ENCODE measurements at regions not wholly inside any gene's neighbourhood (a gene's known extent, or its start where the extent isn't known, plus 50 kb on each side); places are given as distances from the start of the nearest gene placed in this dataset.
"Not testable (repeated sequence)": the region's sequence is repeated elsewhere in the genome, so short reads cannot be mapped to it uniquely, and the experiment has no call there.

DNA sequence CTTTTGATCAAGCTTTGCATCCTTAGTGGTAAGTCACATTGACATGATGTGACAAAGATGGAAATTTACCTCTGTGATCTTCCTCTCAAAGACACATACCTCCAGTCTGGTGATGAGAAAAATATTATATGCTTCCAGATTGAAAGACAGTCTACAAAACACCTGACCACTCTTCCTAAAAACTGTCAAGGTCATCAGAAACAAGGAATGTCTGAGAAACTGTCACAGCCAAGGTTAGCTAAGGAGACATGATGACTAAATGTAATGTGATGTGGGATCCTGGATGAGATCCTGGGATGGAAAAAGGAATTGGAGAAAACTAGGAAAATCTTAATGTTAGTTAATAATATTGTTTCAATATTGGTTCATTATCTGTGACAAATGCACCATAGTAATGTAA lies 226.6 kb upstream of the ST6GAL2 start:
- DNase-seq, result no peak

- no peak for DNase-seq
Observed at GRCh38 chr2:107128381-107128780, 242.4 kb upstream of the ST6GAL2 start.

GRCh38 chr2:107132070-107132469 lies 246.1 kb upstream of the ST6GAL2 start:
- no peak for DNase-seq

- no peak for DNase-seq
Observed at GRCh38 chr2:107132746-107133145, 246.8 kb upstream of the ST6GAL2 start.

GRCh38 chr2:107133412-107133811 lies 247.4 kb upstream of the ST6GAL2 start:
- DNase-seq, result no peak

DNA sequence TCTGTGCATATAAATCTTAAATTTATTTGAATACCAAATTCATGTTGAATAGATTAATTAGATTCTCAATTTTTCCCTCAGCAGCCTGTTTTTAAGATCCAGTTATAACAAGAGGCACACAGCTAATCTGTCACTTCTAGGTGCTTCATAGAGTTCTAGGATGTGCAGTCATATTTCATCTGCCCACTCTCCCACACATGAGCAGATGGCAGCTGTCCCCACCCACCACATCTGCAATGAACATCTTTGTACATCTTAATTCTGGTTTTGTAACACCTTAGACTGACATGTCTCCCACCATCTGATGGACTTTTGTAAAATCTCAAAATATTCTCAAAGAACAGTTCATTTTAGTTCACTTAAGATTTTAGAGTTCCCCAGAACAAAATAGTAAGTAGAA lies 250.8 kb upstream of the ST6GAL2 start:
- DNase-seq, result no peak

- no peak for DNase-seq
Observed at GRCh38 chr2:107137706-107138105, 251.7 kb upstream of the ST6GAL2 start.

DNA sequence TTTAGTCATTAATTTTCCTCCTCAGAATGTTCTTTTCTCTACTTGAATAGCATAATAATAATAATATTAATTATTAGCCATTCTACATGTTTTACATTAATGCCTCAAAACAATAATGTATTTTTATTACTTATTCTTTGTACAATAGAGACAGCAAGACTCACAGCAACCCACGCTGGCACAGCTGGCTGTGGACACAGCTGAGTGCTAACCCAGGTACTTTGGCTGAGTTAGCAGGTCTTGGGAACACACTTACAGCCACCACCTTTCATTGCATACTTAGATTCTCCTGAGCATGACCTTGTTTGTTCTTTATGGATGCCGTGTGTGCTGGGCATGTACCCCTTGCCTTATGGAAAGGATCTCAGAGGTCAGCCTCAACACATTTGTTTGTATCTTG lies 260.2 kb upstream of the ST6GAL2 start:
- DNase-seq, result no peak

- DNase-seq, result not testable (repeated sequence)
Observed at GRCh38 chr2:107146645-107147044, 260.7 kb upstream of the ST6GAL2 start.

DNA sequence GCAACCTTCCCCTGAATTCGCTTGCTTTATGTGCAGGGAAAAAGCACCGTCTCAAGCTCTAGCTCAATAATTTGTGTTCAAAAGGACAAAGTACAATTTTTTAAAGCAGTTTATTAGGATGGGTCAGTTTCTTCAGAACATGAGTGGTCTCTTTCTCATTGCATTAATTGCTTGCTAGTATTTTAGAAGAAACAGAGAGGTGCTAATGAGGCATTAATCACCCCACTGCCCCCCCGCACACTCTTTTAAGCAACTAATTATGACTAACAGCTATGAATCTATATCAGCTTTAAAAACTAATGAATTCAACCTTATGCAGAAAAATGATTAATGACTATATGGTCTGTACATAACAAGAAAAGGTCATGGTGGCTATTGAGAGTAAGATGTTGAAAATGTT lies 262.1 kb upstream of the ST6GAL2 start:
- DNase-seq, result no peak

GRCh38 chr2:107148496-107148895 lies 262.5 kb upstream of the ST6GAL2 start:
- DNase-seq, result no peak

- no peak for DNase-seq
Observed at GRCh38 chr2:107160640-107161239, 274.8 kb upstream of the ST6GAL2 start.

- no peak for DNase-seq
Observed at GRCh38 chr2:107168141-107168540, 282.2 kb upstream of the ST6GAL2 start.

GRCh38 chr2:107174171-107174570 lies 288.2 kb upstream of the ST6GAL2 start:
- no peak for DNase-seq

DNA sequence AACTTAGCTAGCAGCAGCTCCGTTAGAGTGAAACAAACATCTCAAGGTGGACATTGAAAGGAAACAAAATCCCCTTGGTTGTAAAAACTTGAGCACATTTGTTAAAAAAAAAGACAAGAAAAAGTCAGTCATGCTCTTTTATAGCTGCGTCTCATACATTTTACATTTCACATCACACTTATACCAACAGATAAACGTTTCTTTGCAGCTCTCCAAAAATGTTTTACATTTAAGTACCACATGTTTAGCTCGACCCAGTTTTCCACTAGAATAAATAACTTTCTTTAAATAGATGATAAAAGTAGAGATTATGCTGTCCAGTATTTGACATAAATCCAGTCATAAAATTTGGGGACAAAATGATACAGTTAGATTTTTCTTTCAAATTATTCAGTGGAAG lies 297.0 kb upstream of the ST6GAL2 start:
- DNase-seq, result no peak

- DNase-seq, result no peak
Observed at GRCh38 chr2:107187870-107188269, 301.9 kb upstream of the ST6GAL2 start.

DNA sequence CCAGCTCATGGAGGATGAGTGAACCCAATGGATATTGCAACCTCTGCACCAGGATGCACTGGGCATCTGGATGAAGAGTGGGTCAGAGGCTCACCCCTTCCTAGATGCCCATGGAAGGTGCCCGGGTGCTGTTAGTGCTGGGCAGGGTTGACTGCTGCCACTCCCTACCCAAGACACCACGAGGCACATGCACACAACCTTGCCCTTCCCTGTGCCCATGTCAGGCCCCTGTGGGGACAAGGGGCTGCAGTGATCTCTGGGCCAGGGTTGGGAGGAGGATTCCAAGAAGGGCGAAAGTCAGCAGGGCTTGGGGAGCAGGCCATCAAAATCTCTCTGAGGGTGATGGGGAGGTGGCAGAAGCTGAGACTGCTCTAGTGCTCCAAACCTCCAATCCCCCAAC lies 309.7 kb upstream of the ST6GAL2 start:
- no peak for DNase-seq

GRCh38 chr2:107197594-107198294 lies 311.8 kb upstream of the ST6GAL2 start:
- DNase-seq, result peak; percentile 90

DNA sequence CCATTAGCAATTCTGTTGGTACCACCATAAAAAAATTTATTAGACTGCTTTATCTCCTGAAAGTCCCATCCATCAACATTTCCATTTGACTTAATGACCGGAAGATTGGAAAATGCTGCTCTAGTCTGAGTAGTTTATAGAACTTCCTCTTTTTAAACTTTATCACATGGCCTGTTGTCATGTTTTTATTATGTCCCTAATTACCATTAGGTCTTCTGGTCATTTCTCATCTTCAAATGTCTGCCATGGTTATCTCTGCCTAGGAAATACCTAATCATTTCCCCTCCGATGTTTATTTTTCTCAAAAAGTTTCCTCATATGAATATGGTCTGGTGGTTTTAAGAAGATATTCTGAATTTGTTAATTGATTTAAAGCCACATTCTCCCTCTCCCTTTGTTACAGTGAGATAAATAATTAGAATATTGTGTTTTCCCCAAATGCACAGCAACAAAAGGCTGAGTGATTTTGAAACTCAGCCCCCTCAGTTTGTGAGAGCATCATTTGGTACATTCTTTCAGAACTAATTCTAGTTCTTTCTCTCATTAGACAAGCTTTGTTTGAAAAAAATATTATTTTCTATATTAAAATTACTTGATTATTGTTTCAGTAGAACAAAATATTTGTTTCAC lies 317.1 kb upstream of the ST6GAL2 start:
- DNase-seq, result no peak

DNA sequence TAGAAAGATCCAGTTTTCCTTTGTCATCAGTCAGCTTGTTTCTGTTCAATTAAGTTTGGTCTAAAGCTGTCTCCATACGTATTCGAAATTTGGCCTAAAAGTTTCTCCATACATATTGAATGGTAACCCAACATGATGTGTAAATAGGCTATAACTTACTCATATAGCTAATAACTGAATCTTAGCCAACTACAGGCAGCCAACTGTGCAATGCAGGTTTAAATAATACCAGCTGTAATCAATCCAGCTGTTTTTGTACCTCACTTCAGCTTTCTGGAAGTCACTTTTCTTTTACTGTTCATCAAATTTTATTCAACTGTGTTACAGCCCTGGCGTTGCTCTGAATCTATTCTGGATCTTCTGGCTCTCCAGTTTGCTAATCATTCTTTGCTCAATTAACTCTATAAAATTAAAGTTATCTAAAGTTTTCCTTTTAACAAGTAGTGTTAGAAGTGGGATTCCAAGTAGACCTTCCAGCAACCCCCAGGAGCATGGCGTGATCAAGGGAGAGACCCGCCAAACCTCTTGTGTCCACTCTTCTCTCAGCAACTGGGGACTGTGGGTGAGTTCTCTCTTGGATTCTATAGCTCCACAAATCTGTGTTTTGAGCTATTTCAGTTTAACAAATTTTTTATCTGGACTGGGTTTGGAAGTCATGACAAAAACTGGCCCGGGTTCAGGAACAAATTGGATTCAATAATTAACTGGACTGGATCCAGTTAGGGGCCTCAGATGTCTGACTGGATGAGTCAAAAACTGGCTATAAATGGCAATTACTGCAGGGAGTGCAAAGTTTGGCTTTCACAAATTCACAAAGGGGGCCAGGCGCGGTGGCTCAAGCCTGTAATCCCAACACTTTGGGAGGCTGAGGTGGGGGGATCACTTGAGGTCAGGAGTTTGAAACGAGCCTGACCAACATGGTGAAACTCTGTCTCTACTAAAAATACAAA lies 329.7 kb upstream of the ST6GAL2 start:
- DNase-seq, result no peak

DNA sequence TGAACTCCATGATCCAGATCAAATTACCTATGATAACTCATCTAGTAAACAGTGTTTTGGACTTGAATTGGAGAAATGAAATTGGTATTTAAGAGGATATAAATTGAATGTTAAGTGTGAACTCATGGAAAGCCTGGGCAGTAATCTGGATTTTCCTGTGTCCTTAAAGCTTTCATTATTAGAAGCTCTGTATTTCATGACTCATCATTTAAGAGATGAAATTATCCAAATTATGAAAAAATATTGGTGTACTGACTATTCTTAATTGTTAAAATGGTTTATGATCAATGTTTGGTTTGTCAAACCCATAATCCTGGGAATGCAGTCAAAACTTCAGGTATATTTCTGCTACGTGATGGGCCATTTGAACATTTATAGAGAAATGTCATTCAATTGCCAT lies 332.2 kb upstream of the ST6GAL2 start:
- no peak for DNase-seq

- DNase-seq, result no peak
Observed at GRCh38 chr2:107222466-107222865, 336.5 kb upstream of the ST6GAL2 start.

- DNase-seq, result no peak
Observed at GRCh38 chr2:107235491-107236254, 349.7 kb upstream of the ST6GAL2 start.
